GM12878 (cell line): ENCODE measurements at regions not wholly inside any gene's neighbourhood (a gene's known extent, or its start where the extent isn't known, plus 50 kb on each side); places are given as distances from the start of the nearest gene placed in this dataset.
A peak's percentile ranks its signal among the peaks of the same experiment; 100 is the strongest.
"Not testable (repeated sequence)": the region's sequence is repeated elsewhere in the genome, so short reads cannot be mapped to it uniquely, and the experiment has no call there.

Experiments
- ATAC-seq: fragments of 200-7000 bp; cut with Tn5 transposase; 3 replicates; pipeline ENCODE4 v1.9.1; 2020; ENCODE audit warnings: mild to moderate bottlenecking, moderate library complexity
- BruUV-seq: library from RNA; stranded (reverse); fragments of 400-500 nt; replicated peaks from 2 replicates; lab custom pipeline; 2021; lab: Mats Ljungman, UMichigan
- CTCF ChIA-PET: fragments of 300-600 bp; sonication (Branson Sonifier 250); formaldehyde crosslinking; extraction: SDS; loops from one replicate; lab custom pipeline; 2021; ENCODE audit warnings: inconsistent platforms; lab: Yijun Ruan, JAX
- POLR2A ChIA-PET: fragments of 350-600 bp; formaldehyde crosslinking; extraction: SDS; loops from one replicate; lab custom pipeline; 2021; ENCODE audit warnings: inconsistent platforms; lab: Charles Lee
- RAD21 ChIA-PET: fragments of 300-600 bp; sonication (Branson Sonifier 250); formaldehyde crosslinking; loops from one replicate; lab custom pipeline; 2023; ENCODE audit warnings: antibody characterized with exemption; ENCODE audit not compliant: unreplicated experiment; lab: Charles Lee
- SMC1A ChIA-PET: fragments of 300-600 bp; sonication (Branson Sonifier 250); formaldehyde crosslinking; loops from one replicate; lab custom pipeline; 2023; ENCODE audit not compliant: unreplicated experiment, uncharacterized antibody; lab: Charles Lee
- DNase-seq: peaks from one replicate; pipeline ENCODE4 v3.0.0-alpha.2; 2011; ENCODE audit warnings: low read depth, low spot score
- FAIRE-seq: peaks from 3 replicates; lab custom pipeline; 2011; peaks lifted over from hg19 to GRCh38; lab: Jason Lieb, UNC
- H2AFZ ChIP-seq: 2 replicates; pipeline ENCODE4 v1.6.0; 2011; ENCODE audit warnings: low read depth, low read length, control low read depth; ENCODE audit not compliant: control insufficient read depth
- H3K27ac ChIP-seq: 2 replicates; pipeline ENCODE4 v1.5.1; 2011; ENCODE audit warnings: control low read depth; ENCODE audit not compliant: control insufficient read depth, insufficient read depth
- H3K27me3 ChIP-seq, 2 experiments: replicated peaks in 1 of 2; 2 replicates each; pipeline versions ENCODE4 v1.6.0 to v1.6.1; 2011; ENCODE audit warnings: low read length in 1 of 2; ENCODE audit not compliant: control insufficient read depth in 2 of 2, insufficient read depth in 2 of 2
- H3K36me3 ChIP-seq, 2 experiments: 2 replicates each; pipeline ENCODE4 v1.5.1; 2011; ENCODE audit warnings: low read length in 1 of 2; ENCODE audit not compliant: control insufficient read depth in 2 of 2, insufficient read depth in 2 of 2
- H3K4me1 ChIP-seq: 2 replicates; pipeline ENCODE4 v1.6.1; 2011; ENCODE audit warnings: mild to moderate bottlenecking, low read length, moderate library complexity, mixed read lengths; ENCODE audit not compliant: control insufficient read depth, insufficient read depth
- H3K4me2 ChIP-seq: 2 replicates; pipeline ENCODE4 v1.6.0; 2011; ENCODE audit warnings: control low read depth; ENCODE audit not compliant: control insufficient read depth, insufficient read depth
- H3K4me3 ChIP-seq: fragments of 200-600 bp; sonication (generic); 2 replicates; pipeline ENCODE4 v1.5.1; 2016
- H3K79me2 ChIP-seq: 2 replicates; pipeline ENCODE4 v1.6.0; 2011; ENCODE audit warnings: low read length; ENCODE audit not compliant: control insufficient read depth, insufficient read depth
- H3K9ac ChIP-seq: 2 replicates; pipeline ENCODE4 v1.8.0; 2011; ENCODE audit warnings: low read length, control low read depth, mixed read lengths; ENCODE audit not compliant: control insufficient read depth, insufficient read depth
- H3K9me3 ChIP-seq: replicated peaks from 3 replicates; pipeline ENCODE4 v1.5.1; 2011; ENCODE audit warnings: mild to moderate bottlenecking, low read length; ENCODE audit not compliant: control insufficient read depth, insufficient read depth
- H4K20me1 ChIP-seq: 2 replicates; pipeline ENCODE4 v1.6.0; 2011; ENCODE audit not compliant: control insufficient read depth, insufficient read depth
- ATF7 ChIP-seq: fragments of 450-650 bp; IDR thresholded peaks from 2 replicates; pipeline ENCODE4 v1.6.1; 2016; ENCODE audit warnings: low read depth, mild to moderate bottlenecking
- BACH1 ChIP-seq: fragments of 450-650 bp; IDR thresholded peaks from 2 replicates; pipeline ENCODE4 v1.6.1; 2017; ENCODE audit warnings: mild to moderate bottlenecking, borderline replicate concordance
- BHLHE40 ChIP-seq, 2 experiments: fragments of 450-650 bp in 1 of 2; IDR thresholded peaks; 2 replicates each; pipeline ENCODE4 v1.6.1; 2011 to 2017; ENCODE audit warnings: low read depth in 2 of 2, borderline replicate concordance in 1 of 2, improper control_type of control experiment in 1 of 2, low read length in 1 of 2, mild to moderate bottlenecking in 1 of 2
- FOS ChIP-seq: IDR thresholded peaks from 3 replicates; pipeline ENCODE4 v1.6.1; 2011; ENCODE audit warnings: borderline replicate concordance; ENCODE audit not compliant: insufficient read length; ENCODE audit errors: extremely low read depth
- JUNB ChIP-seq: IDR thresholded peaks from 2 replicates; pipeline ENCODE4 v1.6.1; 2016; ENCODE audit warnings: antibody characterized with exemption, mild to moderate bottlenecking
- TCF12 ChIP-seq: IDR thresholded peaks from 2 replicates; pipeline ENCODE4 v1.6.1; 2011; ENCODE audit warnings: low read depth, mild to moderate bottlenecking, low read length
- WGBS: methylation state at CpG from one replicate; pipeline ENCODE4 v1.1.6; 2016; ENCODE audit warnings: low lambda C conversion rate; ENCODE audit not compliant: insufficient replicate concordance, insufficient coverage; ENCODE audit errors: missing lambda C conversion rate; 5-methylcytosine and 5-hydroxymethylcytosine counted together
- in situ Hi-C: fragments of 300-500 bp; cut with MboI; formaldehyde crosslinking; loops from 9 replicates; pipeline ENCODE4 v1.14.3; 2018; ENCODE audit warnings: mixed read lengths
- intact Hi-C: fragments of 100-400 bp; cut with micrococcal nuclease; formaldehyde crosslinking; loops from one replicate; pipeline ENCODE4 v1.14.2; 2022; ENCODE audit not compliant: unreplicated experiment
- TF ChIP-seq, protein P1 (sequence below): fragments of 450-650 bp; IDR thresholded peaks from 2 replicates; pipeline ENCODE4 v1.6.1; 2017; ENCODE audit warnings: mild to moderate bottlenecking
- TF ChIP-seq, protein P2 (sequence below): fragments of 450-650 bp; IDR thresholded peaks from 2 replicates; pipeline ENCODE4 v1.6.1; 2018; ENCODE audit warnings: borderline replicate concordance, mild to moderate bottlenecking; ENCODE audit not compliant: partially characterized antibody
- TF ChIP-seq, protein P3 (sequence below): fragments of 450-650 bp; IDR thresholded peaks from 2 replicates; pipeline ENCODE4 v1.6.1; 2016; ENCODE audit warnings: mild to moderate bottlenecking
- TF ChIP-seq, protein P4 (sequence below): IDR thresholded peaks from 2 replicates; pipeline ENCODE4 v1.6.1; 2011; ENCODE audit warnings: low read depth, low read length, improper control_type of control experiment, borderline replicate concordance

DNA sequence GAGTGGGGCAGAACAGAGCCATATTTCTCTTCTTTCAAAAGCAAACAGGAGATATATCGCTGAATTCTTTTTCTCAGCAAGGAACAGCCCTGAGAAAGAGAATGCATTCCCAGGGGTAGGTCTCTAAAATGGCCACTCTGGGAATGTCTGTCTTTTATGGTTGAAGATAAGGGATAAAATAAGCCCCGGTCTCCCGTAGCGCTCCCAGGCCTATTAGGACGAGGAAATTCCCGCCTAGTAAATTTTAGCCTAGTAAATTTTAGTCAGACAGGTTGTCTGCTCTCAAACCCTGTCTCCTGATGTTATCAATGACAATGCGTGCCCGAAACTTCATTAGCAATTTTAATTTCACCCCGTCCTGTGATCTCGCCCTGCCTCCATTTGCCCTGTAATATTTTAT is 73.9 kb upstream of the WIPF1 start:
- POLR2A ChIA-PET: interaction anchor here (0.6 kb wide), 1 partner anchor 36 kb away, joined by 7 read pairs; no protein-coding TSS in a partner anchor
- H3K4me3 ChIP-seq, FAIRE-seq, DNase-seq, H3K4me2 ChIP-seq, RAD21 ChIA-PET, H3K9ac ChIP-seq, H3K36me3 ChIP-seq, H3K9me3 ChIP-seq, H4K20me1 ChIP-seq, H3K27ac ChIP-seq, intact Hi-C loops, H2AFZ ChIP-seq, ATAC-seq, H3K4me1 ChIP-seq, H3K79me2 ChIP-seq, in situ Hi-C loops, H3K27me3 ChIP-seq, BruUV-seq: not testable (repeated sequence)
- CTCF ChIA-PET: interaction anchor here (4.2 kb wide), 1 partner anchor 17 kb away, joined by 17 read pairs; no protein-coding TSS in a partner anchor
- WGBS: 92% methylated on average over 10 of the region's 10 CpGs
- TF ChIP-seq, protein P1, sequence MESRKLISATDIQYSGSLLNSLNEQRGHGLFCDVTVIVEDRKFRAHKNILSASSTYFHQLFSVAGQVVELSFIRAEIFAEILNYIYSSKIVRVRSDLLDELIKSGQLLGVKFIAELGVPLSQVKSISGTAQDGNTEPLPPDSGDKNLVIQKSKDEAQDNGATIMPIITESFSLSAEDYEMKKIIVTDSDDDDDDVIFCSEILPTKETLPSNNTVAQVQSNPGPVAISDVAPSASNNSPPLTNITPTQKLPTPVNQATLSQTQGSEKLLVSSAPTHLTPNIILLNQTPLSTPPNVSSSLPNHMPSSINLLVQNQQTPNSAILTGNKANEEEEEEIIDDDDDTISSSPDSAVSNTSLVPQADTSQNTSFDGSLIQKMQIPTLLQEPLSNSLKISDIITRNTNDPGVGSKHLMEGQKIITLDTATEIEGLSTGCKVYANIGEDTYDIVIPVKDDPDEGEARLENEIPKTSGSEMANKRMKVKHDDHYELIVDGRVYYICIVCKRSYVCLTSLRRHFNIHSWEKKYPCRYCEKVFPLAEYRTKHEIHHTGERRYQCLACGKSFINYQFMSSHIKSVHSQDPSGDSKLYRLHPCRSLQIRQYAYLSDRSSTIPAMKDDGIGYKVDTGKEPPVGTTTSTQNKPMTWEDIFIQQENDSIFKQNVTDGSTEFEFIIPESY: peak; percentile 61; the same call in 1 of the 2 replicates
- SMC1A ChIA-PET: interaction anchor here (1.3 to 1.6 kb wide), 2 partner anchors 17 to 45 kb away, joined by 3 to 4 read pairs; no protein-coding TSS in a partner anchor

DNA sequence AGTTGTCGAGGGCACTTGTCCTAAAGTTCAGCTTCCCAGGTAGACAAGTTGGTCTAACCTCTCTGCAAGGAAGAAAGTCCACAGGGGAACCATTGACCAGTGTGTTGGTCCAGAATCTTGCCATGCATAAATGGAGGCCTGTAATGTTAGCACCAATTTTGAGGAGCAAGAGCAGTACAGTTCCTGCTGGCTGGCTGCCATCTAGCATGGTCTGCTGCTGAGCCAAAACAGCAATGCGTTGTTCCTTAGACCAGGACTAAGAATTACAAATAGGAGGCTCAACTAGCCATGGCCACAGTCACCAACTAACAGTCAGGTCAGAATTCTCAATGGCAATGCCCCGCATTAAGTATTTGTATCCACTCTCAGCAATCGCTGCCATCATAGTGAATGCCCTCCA is 72.8 kb upstream of the WIPF1 start:
- Histone ChIP-seq H3K9ac (no peak overlapping the region), H3K27me3 (no peaks in the 10 kb centered on the region), H3K27ac (no peak overlapping the region), H3K36me3 (no peaks in the 10 kb centered on the region), H3K4me1 (no peaks in the 10 kb centered on the region), H3K4me3 (no peak overlapping the region), H4K20me1 (no peaks in the 10 kb centered on the region), H3K9me3 (peaks cover 2% of the 10 kb centered on the region; the same call in 1 of the 3 replicates), H3K79me2 (no peaks in the 10 kb centered on the region), H2AFZ (no peak overlapping the region), H3K4me2 (no peak overlapping the region)
- in situ Hi-C loops: no loop called here
- no TSS peak for BruUV-seq
- ATAC-seq (no peak), FAIRE-seq (no peak), DNase-seq (no peak)
- SMC1A ChIA-PET: interaction anchor here (0.6 kb wide), 1 partner anchor 27 kb away, joined by 3 read pairs; no protein-coding TSS in a partner anchor
- RAD21 ChIA-PET: no interaction called here
- intact Hi-C loops: no loop called here
- WGBS: 89% methylated on average over 4 of the region's 4 CpGs
- POLR2A ChIA-PET: no interaction called here
- CTCF ChIA-PET: no interaction called here
- TF ChIP-seq, protein P2, sequence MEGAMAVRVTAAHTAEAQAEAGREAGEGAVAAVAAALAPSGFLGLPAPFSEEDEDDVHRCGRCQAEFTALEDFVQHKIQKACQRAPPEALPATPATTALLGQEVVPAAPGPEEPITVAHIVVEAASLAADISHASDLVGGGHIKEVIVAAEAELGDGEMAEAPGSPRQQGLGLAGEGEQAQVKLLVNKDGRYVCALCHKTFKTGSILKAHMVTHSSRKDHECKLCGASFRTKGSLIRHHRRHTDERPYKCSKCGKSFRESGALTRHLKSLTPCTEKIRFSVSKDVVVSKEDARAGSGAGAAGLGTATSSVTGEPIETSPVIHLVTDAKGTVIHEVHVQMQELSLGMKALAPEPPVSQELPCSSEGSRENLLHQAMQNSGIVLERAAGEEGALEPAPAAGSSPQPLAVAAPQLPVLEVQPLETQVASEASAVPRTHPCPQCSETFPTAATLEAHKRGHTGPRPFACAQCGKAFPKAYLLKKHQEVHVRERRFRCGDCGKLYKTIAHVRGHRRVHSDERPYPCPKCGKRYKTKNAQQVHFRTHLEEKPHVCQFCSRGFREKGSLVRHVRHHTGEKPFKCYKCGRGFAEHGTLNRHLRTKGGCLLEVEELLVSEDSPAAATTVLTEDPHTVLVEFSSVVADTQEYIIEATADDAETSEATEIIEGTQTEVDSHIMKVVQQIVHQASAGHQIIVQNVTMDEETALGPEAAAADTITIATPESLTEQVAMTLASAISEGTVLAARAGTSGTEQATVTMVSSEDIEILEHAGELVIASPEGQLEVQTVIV: no peak
- TF ChIP-seq JUNB: no peak
- TF ChIP-seq BHLHE40 (IDR thresholded peaks at IDR 0.05; ENCODE audit: borderline replicate concordance in 1 of 2, low read depth in 2 of 2, low read length in 1 of 2): no peak
- TF ChIP-seq, protein P3, sequence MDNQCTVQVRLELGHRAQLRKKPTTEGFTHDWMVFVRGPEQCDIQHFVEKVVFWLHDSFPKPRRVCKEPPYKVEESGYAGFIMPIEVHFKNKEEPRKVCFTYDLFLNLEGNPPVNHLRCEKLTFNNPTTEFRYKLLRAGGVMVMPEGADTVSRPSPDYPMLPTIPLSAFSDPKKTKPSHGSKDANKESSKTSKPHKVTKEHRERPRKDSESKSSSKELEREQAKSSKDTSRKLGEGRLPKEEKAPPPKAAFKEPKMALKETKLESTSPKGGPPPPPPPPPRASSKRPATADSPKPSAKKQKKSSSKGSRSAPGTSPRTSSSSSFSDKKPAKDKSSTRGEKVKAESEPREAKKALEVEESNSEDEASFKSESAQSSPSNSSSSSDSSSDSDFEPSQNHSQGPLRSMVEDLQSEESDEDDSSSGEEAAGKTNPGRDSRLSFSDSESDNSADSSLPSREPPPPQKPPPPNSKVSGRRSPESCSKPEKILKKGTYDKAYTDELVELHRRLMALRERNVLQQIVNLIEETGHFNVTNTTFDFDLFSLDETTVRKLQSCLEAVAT: no peak
- TF ChIP-seq FOS: no peak
- no peak for TF ChIP-seq ATF7
- no peak for TF ChIP-seq TCF12
- no peak for TF ChIP-seq BACH1
- TF ChIP-seq, protein P4, sequence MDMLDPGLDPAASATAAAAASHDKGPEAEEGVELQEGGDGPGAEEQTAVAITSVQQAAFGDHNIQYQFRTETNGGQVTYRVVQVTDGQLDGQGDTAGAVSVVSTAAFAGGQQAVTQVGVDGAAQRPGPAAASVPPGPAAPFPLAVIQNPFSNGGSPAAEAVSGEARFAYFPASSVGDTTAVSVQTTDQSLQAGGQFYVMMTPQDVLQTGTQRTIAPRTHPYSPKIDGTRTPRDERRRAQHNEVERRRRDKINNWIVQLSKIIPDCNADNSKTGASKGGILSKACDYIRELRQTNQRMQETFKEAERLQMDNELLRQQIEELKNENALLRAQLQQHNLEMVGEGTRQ: no peak
